Stimulated activated CD4-positive, alpha-beta T cell treated with anti-CD3 and anti-CD28 coated beads, Interleukin-1b, Interleukin-23, amount 100 ng/mL, for 48 hours (primary cell): ENCODE measurements at regions not wholly inside any gene's neighbourhood (a gene's known extent, or its start where the extent isn't known, plus 50 kb on each side); places are given as distances from the start of the nearest gene placed in this dataset.
"Not testable (repeated sequence)": the region's sequence is repeated elsewhere in the genome, so short reads cannot be mapped to it uniquely, and the experiment has no call there.

Source experiments
- DNase-seq: peaks from one replicate; pipeline ENCODE4 v3.0.0-alpha.2; 2020

DNA sequence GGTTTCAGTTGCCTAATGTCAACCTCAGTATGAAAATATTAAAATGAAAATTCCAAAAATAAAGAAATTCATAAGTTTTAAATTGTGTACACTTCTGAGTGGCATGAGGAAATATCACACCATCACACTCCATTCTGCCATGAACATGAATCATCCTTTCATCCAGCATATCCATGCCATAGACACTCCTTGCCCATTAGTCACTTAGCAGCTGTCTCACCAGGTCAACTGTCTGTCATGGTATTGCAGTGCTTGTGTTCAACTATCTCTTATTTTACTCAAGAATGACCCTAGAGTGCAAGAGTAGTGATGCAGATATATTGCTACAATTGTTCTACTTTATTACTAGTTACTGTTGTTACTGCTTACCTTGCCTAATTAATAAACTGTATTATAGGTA lies 712.4 kb downstream of the EPHA7 start:
- no peak for DNase-seq

DNA sequence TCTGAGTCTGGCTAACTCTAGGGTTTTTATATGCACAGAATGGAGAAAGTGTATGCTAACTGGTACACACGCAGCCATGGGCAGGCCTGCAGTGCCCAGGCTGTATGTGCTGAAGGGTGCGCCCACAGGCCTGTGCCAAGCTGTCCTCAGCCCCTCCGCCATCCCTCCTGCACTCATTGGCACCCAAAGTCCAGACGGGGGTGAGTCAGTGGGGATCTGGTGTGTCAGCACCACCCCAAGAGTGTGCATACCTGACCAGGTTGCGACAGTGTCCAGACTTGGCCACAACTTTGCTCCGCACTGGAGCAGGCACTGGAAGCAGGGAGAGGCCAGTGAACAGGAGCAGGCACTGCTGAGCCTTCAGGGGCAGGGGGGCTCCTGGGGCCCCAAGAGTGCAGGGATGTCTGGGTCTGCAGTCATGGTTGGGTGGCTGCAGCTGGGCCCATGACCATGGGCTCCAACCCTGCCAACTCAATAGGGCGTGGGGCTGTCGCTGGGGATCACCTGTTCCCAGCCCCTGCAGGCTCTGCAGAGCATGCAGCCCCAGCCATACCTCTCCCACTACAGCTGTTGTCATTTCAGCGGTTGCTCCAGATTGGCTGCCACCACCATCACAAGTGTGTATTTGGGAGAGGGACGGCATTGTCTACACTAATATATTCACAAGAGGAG lies 717.8 kb downstream of the EPHA7 start:
- DNase-seq: no peak

DNA sequence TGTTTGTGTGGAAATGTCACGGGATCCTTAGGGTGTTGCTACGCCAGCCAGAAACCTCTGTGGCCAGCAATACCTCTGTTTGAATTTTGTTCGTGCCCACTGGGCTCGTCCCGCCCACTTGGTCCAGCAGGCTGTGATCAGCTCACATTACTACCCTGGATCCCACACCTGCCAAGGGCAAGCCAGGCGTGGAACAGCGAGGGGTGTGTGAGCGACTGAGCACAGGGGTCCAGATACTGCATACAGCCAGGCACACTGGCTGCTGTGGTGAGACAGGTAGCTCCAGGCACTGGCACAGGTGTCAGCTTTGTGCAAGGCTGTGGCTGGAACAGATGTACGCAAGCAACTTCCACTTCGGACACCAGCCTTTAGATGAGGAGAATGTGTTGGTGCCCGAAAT lies 718.9 kb downstream of the EPHA7 start:
- DNase-seq: no peak

DNA sequence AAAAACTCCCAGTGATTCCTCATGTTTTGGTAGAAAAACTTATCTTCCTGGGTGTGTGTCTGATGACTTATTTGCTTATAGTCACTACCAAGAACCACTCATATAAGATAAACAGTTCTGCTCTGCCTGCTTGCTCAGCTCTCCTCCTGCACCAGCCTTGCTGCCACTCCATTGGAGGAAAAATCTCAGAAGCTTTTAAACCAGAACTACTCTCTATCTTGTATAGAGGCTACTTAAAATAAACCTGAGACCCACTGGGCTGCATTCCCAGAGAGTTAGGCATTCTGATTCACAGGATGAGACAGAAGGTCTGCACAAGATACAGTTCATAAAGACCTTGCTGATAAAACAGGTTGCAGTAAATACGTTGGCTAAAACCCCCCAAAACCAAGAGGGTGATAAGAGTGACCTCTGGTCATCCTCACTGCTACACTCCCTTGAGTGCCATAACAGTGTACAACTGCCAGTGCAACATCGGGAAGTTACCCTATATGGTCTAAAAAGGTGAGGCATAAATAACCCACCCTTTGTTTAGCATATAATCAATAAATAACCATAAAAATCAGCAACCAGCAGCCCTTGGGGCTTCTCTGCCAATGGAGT lies 728.3 kb downstream of the EPHA7 start:
- no peak for DNase-seq

DNA sequence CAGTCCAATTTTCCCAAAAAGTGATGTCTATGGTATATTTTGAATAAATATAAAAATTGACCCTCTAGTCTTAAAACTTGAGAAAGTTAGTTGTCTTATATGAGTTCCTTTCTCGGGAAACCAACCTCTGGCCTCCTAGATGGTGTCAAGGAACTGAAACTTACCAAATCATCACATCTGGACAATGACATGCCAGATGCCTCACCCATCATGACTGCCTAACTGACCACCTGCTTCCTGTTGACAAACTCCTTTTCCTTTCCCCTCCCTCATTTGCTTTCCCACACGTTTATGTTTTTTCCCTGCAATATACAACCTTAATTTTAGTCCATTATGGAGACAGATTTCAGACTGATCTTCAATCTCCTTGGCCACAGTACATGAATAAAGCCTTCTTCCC lies 731.0 kb downstream of the EPHA7 start:
- no peak for DNase-seq

DNA sequence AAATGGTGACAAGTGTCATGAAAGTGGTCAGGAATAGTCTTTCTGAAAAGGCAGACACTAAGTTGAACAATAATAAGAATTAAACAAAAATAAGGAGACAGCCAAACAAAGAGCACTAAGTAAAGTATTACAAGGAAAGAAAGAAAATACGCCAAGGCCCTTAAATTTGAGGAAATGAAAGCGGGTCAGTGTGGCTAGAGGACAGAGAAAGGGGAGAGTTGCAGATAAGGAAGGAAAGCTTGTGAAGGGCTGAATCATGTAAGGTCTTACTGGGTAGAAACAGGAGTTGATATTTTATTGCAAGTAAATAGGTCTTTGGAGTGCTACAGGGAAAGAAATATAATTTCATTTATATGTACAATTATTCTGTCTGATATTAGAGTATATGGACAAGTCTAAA lies 732.1 kb downstream of the EPHA7 start:
- no peak for DNase-seq

DNA sequence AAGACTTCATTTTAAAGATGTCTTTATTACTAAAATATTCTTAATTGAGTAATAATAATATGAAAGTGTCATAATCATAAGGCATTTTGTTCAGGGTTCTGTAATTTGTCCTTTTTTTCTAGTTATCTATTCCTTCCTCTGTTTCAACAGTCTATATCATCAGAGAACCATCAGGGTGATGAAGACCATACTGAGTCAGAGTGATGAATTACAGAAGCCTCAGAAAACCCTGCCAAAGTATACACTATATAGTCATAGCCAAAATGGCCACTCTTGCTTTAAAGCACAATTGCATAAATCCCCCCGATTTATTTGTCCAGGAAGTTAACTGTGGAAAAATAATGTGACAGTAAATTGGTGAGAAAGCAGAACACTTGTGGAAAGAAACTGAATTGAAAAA lies 735.0 kb downstream of the EPHA7 start:
- DNase-seq: no peak

DNA sequence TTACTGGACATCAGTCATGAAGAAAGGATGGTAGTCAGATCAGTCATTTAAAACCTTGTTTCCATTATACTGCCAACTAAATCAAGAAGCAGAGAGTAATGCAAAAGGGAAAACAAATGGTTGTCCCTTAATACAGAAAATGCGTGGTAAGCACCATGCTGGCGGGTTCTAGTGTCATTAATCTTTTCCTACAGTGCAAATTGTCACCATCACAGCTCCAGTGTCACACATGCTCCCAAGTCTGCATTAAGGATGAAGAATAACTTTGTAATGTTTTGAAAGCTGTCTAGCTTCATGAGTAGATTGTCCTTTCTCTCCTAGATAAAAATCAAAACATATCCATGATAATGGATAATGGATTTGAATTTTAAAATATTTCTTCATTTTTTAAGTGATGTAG lies 735.6 kb downstream of the EPHA7 start:
- no peak for DNase-seq

DNA sequence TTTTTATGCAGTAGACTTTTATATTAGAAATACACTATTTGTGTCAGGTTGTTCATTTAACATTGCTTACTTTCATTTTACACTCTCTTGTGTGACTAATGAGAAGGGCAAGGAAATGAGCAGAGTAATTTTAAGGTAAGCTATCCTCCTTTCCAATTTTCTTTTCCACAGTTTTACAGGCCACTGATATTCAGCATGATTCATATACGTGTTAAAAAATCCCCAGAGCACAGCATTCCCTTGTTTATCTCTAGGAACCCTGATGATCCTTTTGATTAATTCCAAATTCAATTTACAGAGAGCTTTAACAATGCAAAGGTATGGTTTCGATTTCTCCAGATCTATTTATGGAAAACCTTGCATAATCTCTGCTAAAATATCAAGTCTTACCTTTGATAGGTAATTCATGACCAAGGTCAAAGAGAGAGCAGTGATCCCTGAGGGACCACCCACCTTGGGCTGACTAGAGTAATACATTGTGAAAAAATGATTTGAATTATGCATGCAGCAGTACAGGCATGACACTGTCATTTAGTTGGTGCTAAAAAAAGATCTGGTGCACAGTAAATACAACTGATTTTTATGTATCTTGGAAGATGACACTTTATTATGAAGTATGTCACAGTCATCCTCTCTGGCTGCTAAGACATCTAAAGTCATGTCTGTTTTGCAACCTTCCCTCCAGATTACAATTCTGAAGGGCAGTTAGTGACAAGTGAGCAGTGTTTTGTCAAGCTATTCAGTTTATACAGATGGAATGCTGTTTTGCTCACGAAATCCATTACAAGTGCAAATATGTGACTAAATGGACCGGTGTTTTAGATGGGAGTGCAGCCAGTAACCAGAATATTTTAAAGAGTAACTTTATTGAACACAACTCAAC lies 736.6 kb downstream of the EPHA7 start:
- DNase-seq: no peak

DNA sequence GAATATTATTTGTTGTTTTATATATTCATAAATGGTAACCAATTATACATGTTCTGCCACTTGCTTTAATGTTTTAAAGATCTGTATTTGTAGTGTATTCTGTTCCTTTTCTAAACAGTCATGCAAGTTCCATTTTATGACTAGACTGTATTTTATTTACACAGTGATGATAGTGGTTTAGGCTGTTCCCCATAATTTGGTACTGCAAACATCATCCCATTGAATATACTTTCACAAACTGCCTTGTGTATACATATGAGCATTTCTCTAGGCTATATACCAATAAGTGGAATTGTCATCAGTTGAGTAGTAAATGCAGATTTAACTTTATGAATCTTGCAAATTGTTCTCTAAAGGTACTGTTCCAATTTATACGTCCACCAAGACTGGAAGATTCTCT lies 738.0 kb downstream of the EPHA7 start:
- DNase-seq: no peak

DNA sequence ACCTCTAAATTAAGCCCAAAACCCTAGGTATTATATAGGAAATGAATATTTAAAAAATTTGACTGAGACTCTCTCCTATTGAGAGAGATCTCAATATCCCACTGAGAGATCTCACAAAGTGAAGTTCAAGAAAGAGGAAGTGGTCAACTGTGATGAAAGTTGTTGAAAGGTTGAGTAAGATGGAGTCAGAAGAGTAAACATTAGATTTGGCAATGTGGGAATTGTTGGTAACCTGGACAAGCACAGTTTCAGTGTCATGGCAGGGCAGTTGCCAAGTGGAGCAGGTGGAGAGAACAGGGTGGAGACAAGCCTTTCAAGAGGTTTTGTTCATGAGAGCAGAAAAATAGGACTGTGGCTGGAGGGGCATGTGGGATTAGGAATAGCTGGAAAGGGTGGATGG lies 747.9 kb downstream of the EPHA7 start:
- not testable (repeated sequence) for DNase-seq

DNA sequence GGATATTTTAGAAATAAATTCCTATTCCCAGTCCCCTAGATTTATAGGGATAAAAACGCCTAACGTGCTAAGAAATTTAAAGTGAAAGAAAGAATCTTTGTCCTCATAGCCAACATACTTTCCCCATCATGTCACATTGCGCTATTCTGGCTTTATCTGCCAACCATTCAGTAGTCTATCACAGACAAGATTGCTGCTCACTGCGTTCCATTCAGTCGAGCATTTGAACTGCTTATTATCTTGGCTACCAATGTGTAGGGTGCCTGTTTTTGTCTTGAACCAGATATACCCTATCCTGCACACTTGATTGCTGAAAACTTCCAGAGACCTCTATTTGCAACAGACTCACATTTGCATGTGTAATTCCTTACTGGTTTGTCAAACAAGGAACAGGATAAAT lies 751.5 kb downstream of the EPHA7 start:
- DNase-seq: no peak

DNA sequence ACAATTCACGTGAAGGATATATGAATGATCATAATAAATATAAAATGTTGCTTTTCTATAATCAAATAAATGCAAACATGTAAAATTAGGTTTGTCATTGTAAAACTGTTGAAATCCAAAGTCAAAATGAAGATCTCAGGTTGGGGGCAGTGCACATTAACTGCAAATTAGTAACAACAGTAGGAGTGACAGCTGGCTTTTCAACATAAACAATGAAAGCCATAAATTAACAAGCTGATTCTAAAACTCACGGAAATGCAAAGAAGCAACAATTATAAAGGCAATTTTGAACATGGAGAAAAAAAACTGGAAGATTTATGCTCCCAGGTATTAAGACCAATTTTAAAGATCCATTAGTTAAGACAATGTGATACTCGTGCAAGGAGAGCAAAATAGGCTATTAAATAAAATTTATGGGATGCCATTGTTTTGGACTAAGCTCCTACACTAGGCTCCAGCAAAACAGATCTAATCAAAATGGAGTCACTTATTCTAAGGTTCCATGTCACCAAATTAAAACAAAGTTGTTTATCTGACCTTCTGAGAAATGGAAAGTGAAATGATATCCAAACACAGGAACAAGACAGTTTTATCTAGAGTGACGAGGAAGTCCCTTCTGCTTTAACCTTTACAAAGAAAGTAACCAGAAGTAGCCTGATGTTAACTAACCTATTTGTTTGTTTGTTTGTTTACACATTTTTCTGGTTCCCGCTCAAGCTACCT lies 770.8 kb downstream of the EPHA7 start:
- no peak for DNase-seq

DNA sequence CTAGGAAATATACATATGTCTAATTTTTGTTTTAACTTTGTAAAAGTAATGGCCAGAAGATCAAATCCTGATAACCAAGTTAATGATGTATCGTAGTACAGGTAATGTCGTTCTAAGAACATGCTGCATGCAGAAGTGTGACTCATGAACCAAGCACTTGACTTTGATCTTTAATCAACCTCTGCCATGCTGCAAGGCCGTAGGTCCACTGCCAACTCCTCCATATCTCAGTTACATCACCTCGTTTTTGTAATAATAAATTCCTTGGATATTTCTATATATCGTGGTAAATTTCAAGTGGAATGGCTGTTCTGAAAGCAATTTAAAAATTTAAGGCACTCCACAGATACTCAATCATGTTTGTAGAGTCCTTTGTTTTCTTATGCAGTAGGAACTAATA lies 771.7 kb downstream of the EPHA7 start:
- no peak for DNase-seq

DNA sequence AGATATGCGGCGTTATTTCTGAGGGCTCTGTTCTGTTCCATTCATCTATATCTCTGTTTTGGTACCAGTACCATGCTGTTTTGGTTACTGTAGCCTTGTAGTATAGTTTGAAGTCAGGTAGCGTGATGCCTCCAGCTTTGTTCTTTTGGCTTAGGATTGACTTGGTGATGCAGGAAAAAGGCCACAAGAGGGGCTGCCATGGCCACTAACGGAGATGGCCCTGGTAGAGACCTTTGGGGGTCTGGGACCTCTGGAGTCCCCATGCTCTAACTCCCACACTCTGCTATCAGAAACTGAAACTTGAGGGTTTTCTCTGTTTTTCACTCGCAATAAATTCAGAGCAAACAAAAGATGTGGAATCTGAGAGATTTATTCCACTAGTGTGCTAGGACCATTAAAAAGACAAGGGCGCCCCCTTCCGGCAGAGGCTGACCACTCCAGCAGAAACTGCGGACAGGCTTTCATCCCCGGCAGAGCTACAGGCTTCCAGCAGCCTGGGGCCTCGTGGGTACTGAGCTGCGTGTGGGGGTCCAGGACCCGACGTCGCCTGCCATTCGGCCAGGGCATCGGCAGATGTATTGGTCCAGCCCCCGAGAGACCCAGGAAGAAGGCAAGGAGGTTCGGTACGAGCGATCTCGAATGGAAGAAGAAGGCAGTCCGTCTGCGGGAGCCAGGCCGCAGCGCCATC lies 775.1 kb downstream of the EPHA7 start:
- DNase-seq: peak; percentile 1

DNA sequence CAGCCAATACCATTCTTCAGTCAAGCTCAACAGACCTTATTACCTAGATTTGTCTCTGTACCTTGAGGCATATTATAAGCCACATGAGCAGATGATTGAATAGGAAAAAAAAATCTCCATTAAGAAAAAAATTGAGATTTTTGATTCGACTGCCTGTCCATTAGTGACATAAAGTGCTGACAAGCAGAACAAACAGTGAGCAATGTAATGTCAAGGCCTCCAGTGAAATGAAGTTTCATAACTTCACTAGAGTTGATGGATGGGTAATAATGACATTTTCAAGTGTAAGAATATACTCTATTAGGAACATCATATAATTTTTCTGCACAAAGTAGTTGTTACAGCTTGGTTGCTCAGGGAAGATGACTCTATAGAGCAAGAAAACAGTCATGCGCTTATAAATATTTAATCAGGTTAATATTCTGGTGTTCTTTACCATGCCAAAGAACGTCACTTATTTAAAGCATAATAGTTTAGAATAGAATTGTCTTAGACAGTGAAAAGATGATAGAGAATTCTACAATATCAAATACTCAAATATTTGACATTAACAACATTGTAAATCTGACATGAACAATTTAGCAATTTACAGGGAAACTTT lies 783.7 kb downstream of the EPHA7 start:
- no peak for DNase-seq

DNA sequence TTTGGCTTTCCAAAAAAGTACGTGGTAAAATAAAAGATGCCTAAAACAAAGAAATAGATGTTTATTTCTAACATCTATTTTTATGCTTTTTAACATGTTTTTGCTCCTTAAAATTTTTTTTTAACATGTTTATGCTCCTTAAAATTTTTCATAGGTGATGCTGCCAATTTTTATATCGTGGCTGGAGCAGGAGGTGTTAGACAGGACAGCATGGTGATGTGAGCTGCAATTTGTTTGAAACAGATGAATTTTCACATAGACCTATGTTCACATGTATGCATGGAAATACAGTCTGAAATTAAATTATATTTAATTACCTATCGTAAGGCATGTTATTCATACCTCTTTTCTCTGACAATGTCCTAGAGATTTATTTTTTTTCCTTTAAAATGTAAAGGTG lies 784.8 kb downstream of the EPHA7 start:
- DNase-seq: no peak

DNA sequence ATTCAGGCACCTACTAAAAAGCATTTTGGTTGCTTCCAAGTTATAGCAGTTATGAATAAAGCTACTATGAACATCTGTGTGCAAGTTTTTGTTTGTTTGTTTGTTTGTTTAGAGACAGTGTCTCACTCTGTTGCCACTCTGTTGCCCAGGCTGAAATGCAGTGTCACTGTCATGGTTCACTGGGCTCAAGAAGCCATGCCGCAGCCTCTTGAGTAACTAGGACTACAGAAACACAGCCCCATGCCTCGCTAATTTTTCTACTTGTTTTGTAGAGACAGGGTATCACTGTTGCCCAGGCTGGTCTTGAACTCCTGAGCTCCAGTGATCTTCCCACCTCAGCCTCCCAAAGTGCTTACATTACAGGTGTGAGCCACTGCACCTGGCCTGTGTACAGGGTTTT lies 795.9 kb downstream of the EPHA7 start:
- no peak for DNase-seq

DNA sequence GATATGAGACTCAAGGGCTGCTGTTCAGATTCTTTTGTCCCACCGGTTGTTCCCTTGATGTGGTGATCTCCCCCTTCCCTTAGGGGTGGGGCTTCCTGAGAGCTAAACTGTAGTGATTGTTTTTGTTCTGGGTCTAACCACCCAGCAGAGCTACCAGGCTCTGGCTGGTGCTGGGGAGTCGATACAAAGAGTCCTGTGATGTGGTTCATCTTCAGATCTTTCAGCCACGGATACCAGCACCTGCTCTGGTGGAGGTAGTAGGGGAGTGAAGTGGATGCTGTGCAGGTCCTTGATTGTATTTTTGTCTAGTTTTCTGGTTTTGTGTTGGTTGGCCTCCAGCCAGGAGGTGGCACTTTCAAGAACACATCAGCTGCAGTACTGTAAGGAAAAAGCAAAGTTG lies 801.6 kb downstream of the EPHA7 start:
- DNase-seq: no peak

DNA sequence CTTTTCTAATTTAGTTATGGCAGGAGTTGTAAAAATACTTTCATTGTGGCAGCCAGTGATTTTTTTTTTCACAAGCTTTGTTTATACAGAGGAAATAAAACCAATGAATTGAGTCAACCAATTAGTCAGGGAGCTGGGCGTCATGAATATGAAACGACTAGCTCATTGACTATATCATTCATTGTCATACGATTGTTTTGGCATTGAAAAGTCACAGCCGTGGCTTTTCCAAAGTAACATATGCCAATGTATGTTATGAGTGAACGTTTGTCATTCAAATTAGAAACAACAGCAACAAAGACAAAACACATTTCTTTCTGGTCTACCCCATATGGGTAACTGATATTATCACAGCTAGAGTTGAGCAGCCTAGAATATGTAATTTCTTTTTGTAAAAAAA lies 810.6 kb downstream of the EPHA7 start:
- no peak for DNase-seq

DNA sequence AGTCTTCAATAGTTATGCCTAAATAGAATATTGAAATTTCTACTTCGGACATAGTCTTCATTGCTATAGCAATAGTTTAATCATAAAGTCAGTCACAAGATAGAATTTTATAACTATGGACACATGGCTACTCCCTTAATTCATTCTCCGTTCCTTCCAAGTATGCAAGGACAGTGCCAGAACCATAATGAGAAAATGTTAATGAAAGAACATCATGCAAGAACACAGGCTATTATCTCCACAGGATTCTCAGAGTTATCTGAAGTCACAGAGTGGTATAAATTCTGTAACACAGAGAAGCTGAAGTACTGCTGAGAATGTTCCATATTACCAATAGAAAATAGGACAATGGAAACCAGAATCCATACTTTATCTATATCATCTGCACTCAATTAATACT lies 826.2 kb downstream of the EPHA7 start:
- no peak for DNase-seq

DNA sequence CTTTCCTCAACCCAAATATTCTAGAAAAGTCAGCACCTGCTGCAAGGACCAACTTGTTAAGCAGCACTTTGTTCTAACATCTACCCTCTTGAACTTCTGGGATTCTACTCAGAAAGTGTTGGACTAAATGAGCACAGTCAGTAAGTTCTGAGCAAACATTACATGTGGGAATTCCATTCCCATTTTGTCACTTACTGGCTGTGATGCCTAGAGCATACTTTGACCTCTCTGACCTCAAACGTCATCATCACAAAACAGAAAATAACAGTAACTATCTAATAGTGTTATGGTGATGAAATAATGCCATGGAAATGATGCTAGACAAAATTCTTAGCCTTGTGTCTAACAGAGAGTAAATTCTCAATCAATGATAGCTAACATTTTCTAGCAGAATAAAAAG lies 829.4 kb downstream of the EPHA7 start:
- DNase-seq: no peak

DNA sequence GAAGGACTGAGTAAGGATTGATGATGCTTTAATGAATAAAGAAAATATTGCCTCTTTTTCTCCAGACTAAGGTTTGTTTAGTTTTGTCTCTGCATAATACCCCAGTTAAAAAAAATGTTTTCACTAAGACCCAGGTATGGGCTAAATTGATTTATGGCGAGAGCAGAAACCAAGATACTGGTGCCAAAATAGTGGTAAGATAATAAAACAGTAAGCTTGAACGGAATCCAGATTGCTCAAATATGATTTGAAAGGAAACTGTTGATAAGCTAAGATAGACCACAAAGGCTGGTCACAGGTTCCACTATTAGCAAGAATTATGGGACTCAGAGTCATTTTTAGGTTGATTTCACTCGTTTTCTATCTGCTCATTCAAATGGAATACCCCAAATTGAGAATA lies 831.2 kb downstream of the EPHA7 start:
- no peak for DNase-seq
